OCI-LY7 (cell line): ENCODE measurements at regions not wholly inside any gene's neighbourhood (a gene's known extent, or its start where the extent isn't known, plus 50 kb on each side); places are given as distances from the start of the nearest gene placed in this dataset.

Experiments
- EZH2phosphoT487 ChIP-seq: fragments of 200-600 bp; sonication (generic); IDR thresholded peaks from 2 replicates; pipeline ENCODE4 v1.6.1; 2018; ENCODE audit warnings: low read depth, borderline replicate concordance, mild to moderate bottlenecking, mixed run types, antibody characterized with exemption, low read length, moderate library complexity, mixed read lengths
- TF ChIP-seq, protein P1 (sequence below): fragments of 200-600 bp; sonication (generic); conservative IDR thresholded peaks from 2 replicates; pipeline ENCODE4 v1.5.1; 2014; ENCODE audit warnings: mild to moderate bottlenecking, antibody characterized with exemption, low read length, moderate library complexity, mixed read lengths

DNA sequence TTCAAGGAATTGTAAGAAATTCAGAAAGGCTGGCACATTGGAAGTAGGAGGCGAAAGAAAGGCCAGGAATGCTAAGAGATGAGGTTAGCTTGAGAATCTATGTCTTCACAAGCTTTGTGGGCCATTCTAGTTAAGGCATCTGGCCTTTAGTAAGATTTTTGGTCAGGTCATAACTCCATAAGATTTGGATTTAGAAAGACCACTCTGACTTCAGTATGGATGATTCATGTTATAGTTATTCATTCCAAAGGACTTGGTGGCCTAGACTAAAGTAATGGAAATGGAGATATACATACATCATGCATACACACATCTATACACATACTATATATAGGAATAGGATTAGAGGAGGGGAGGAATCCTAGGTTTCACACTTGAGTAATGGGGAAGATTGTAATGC is 77.5 kb downstream of the SEPTIN7 start:
- TF ChIP-seq, protein P1, sequence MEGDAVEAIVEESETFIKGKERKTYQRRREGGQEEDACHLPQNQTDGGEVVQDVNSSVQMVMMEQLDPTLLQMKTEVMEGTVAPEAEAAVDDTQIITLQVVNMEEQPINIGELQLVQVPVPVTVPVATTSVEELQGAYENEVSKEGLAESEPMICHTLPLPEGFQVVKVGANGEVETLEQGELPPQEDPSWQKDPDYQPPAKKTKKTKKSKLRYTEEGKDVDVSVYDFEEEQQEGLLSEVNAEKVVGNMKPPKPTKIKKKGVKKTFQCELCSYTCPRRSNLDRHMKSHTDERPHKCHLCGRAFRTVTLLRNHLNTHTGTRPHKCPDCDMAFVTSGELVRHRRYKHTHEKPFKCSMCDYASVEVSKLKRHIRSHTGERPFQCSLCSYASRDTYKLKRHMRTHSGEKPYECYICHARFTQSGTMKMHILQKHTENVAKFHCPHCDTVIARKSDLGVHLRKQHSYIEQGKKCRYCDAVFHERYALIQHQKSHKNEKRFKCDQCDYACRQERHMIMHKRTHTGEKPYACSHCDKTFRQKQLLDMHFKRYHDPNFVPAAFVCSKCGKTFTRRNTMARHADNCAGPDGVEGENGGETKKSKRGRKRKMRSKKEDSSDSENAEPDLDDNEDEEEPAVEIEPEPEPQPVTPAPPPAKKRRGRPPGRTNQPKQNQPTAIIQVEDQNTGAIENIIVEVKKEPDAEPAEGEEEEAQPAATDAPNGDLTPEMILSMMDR = no peak
- no peak for TF ChIP-seq EZH2phosphoT487
